ENCODE measurements at regions not wholly inside any gene's neighbourhood (a gene's known extent, or its start where the extent isn't known, plus 50 kb on each side); places are given as distances from the start of the nearest gene placed in this dataset.

DNA sequence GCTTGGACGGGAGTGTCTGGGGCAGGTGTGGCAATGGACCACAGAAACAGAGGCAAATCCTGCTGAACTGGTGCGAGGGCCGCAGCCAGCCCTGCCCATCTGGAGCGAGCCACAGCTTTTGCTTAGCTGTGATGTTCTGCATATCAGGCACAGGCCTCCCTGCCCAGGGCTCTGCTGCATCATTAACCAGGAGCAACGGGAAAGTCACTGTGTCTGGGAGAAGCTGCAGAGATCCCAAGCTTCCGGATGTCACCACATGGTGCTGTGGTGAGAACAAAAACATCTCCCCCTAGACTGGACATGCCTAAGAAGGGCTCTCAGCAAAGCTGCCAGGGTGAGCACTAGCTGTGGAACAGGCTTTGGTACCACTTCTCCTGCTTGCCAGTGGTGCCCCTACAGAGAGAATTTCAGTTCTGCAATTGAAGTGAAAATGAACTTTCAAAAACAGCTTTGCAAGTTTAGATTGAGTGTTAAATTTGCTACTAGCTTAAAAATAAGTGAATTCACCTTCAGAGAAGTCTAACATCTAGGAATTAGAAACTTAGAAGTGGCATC, 172.9 kb upstream of the MYT1L start:
- TF ChIP-seq POLR2A (IDR thresholded peaks at IDR 0.05), result no peak
- TF ChIP-seq, protein P1, sequence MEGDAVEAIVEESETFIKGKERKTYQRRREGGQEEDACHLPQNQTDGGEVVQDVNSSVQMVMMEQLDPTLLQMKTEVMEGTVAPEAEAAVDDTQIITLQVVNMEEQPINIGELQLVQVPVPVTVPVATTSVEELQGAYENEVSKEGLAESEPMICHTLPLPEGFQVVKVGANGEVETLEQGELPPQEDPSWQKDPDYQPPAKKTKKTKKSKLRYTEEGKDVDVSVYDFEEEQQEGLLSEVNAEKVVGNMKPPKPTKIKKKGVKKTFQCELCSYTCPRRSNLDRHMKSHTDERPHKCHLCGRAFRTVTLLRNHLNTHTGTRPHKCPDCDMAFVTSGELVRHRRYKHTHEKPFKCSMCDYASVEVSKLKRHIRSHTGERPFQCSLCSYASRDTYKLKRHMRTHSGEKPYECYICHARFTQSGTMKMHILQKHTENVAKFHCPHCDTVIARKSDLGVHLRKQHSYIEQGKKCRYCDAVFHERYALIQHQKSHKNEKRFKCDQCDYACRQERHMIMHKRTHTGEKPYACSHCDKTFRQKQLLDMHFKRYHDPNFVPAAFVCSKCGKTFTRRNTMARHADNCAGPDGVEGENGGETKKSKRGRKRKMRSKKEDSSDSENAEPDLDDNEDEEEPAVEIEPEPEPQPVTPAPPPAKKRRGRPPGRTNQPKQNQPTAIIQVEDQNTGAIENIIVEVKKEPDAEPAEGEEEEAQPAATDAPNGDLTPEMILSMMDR (IDR thresholded peaks at IDR 0.05), result no peak
